Coronary artery (tissue), 2 donors: ENCODE measurements at regions not wholly inside any gene's neighbourhood (a gene's known extent, or its start where the extent isn't known, plus 50 kb on each side); places are given as distances from the start of the nearest gene placed in this dataset.

ENCODE experiments used
- DNase-seq: peaks from one replicate; pipeline ENCODE4 v3.0.0-alpha.2; 2017; ENCODE audit warnings: low spot score
- H3K27ac ChIP-seq, 2 donors: fragments of 200-600 bp; sonication (generic); one replicate each; pipeline ENCODE4 v1.5.1; 2016 to 2019
- H3K4me3 ChIP-seq: fragments of 200-600 bp; sonication (generic); 2 replicates; pipeline ENCODE4 v1.5.1; 2016; ENCODE audit warnings: mild to moderate bottlenecking, moderate library complexity
- CTCF ChIP-seq: fragments of 200-600 bp; sonication (generic); IDR thresholded peaks from one replicate; pipeline ENCODE4 v1.5.1; 2019; ENCODE audit warnings: antibody characterized with exemption

- no peak for TF ChIP-seq CTCF
- Histone ChIP-seq H3K4me3 (no peak overlapping the region), H3K27ac (no peak overlapping the region)
- DNase-seq, result no peak
Observed at GRCh38 chr14:26381405-26381804, 216.4 kb downstream of the NOVA1 start.

GRCh38 chr14:26380637-26381036 lies 217.2 kb downstream of the NOVA1 start:
- no peak overlapping the region for H3K4me3 ChIP-seq
- DNase-seq, result no peak
- H3K27ac ChIP-seq, result no peak overlapping the region
- TF ChIP-seq CTCF, result no peak

- DNase-seq, result no peak
- no peak for TF ChIP-seq CTCF
- no peak overlapping the region for H3K27ac ChIP-seq
- no peak overlapping the region for H3K4me3 ChIP-seq
Observed at GRCh38 chr14:26379951-26380350, 217.9 kb downstream of the NOVA1 start.

GRCh38 chr14:26377150-26377549 lies 220.7 kb downstream of the NOVA1 start:
- Histone ChIP-seq H3K27ac (no peak overlapping the region), H3K4me3 (no peak overlapping the region)
- no peak for DNase-seq
- TF ChIP-seq CTCF, result no peak

- no peak for TF ChIP-seq CTCF
- no peak for DNase-seq
- H3K4me3 ChIP-seq, result no peak overlapping the region
Observed at GRCh38 chr14:26370115-26370514, 227.7 kb downstream of the NOVA1 start.

GRCh38 chr14:26363689-26364088 lies 234.1 kb downstream of the NOVA1 start:
- TF ChIP-seq CTCF, result no peak
- no peak for DNase-seq
- no peak overlapping the region for H3K4me3 ChIP-seq
- H3K27ac ChIP-seq, result no peak overlapping the region

More at GRCh38 chr14:26370115-26370514, 227.7 kb downstream of the NOVA1 start:
- no peak overlapping the region for H3K27ac ChIP-seq

GRCh38 chr14:26344596-26344995 lies 253.2 kb downstream of the NOVA1 start:
- no peak for DNase-seq

More at GRCh38 chr14:26344596-26344995, 253.2 kb downstream of the NOVA1 start:
- no peak overlapping the region for H3K4me3 ChIP-seq
- no peak for TF ChIP-seq CTCF
- no peak overlapping the region for H3K27ac ChIP-seq
